T47D (cell line): ENCODE measurements at regions not wholly inside any gene's neighbourhood (a gene's known extent, or its start where the extent isn't known, plus 50 kb on each side); places are given as distances from the start of the nearest gene placed in this dataset.

Experiments
- DNase-seq, 2 experiments: peaks; one replicate each; pipeline versions ENCODE4 v3.0.0 to v3.0.0-alpha.2; 2011 to 2012; ENCODE audit warnings: low read depth in 1 of 2, low spot score in 1 of 2
- JUND ChIP-seq: IDR thresholded peaks from 2 replicates; pipeline ENCODE4 v1.6.1; 2012; ENCODE audit warnings: low read depth
- in situ Hi-C: cut with HindIII; loops from 2 replicates; pipeline ENCODE4 v1.10.0; 2016; ENCODE audit warnings: low sequenced_read_pairs, low pct_unique_long_range_greater_than_20kb

- no peak for TF ChIP-seq JUND
- in situ Hi-C loops = no loop called here
- DNase-seq = no peak
Observed at GRCh38 chr9:91042024-91042423, 240.4 kb downstream of the SYK start.

GRCh38 chr9:91042541-91042940 lies 240.9 kb downstream of the SYK start:
- in situ Hi-C loops = no loop called here
- no peak for TF ChIP-seq JUND

GRCh38 chr9:91043056-91043810 lies 241.6 kb downstream of the SYK start:
- TF ChIP-seq JUND = no peak
- no peak for DNase-seq

More at GRCh38 chr9:91042541-91042940, 240.9 kb downstream of the SYK start:
- no peak for DNase-seq

GRCh38 chr9:91043811-91044175 lies 242.2 kb downstream of the SYK start:
- in situ Hi-C loops = no loop called here
- no peak for TF ChIP-seq JUND
- no peak for DNase-seq

More at GRCh38 chr9:91043056-91043810, 241.6 kb downstream of the SYK start:
- in situ Hi-C loops = no loop called here

GRCh38 chr9:91044354-91044753 lies 242.7 kb downstream of the SYK start:
- in situ Hi-C loops = no loop called here

GRCh38 chr9:91045041-91045440 lies 243.4 kb downstream of the SYK start:
- no peak for DNase-seq
- in situ Hi-C loops = no loop called here
- TF ChIP-seq JUND = no peak

More at GRCh38 chr9:91044354-91044753, 242.7 kb downstream of the SYK start:
- DNase-seq = no peak
- TF ChIP-seq JUND = no peak

- no peak for DNase-seq
- no peak for TF ChIP-seq JUND
- in situ Hi-C loops = no loop called here
Observed at GRCh38 chr9:91047529-91047928, 245.9 kb downstream of the SYK start.

- in situ Hi-C loops = no loop called here
- no peak for DNase-seq
- TF ChIP-seq JUND = no peak
Observed at GRCh38 chr9:91047993-91048607, 246.5 kb downstream of the SYK start.

- in situ Hi-C loops = no loop called here
- TF ChIP-seq JUND = no peak
- no peak for DNase-seq
Observed at GRCh38 chr9:91048749-91049148, 247.1 kb downstream of the SYK start.

- TF ChIP-seq JUND = no peak
- in situ Hi-C loops = no loop called here
- no peak for DNase-seq
Observed at GRCh38 chr9:91053824-91054223, 252.2 kb downstream of the SYK start.

- in situ Hi-C loops = no loop called here
- no peak for TF ChIP-seq JUND
- no peak for DNase-seq
Observed at GRCh38 chr9:91055845-91056244, 254.2 kb downstream of the SYK start.

- DNase-seq = no peak
- in situ Hi-C loops = no loop called here
- TF ChIP-seq JUND = no peak
Observed at GRCh38 chr9:91056486-91056885, 254.9 kb downstream of the SYK start.

GRCh38 chr9:91056917-91057316 lies 255.3 kb downstream of the SYK start:
- DNase-seq = no peak
- in situ Hi-C loops = no loop called here
- TF ChIP-seq JUND = no peak
